Panc1 (cell line): ENCODE measurements at regions not wholly inside any gene's neighbourhood (a gene's known extent, or its start where the extent isn't known, plus 50 kb on each side); places are given as distances from the start of the nearest gene placed in this dataset.

Source experiments
- ATAC-seq: fragments of 200-7000 bp; cut with Tn5 transposase; 2 replicates; pipeline ENCODE4 v1.9.1; 2020; ENCODE audit warnings: mild to moderate bottlenecking, moderate library complexity
- BruUV-seq: library from RNA; stranded (reverse); fragments of 400-500 nt; replicated peaks from 2 replicates; lab custom pipeline; 2021; lab: Mats Ljungman, UMichigan
- CTCF ChIA-PET: fragments of 300-600 bp; sonication (Branson Sonifier 250); formaldehyde crosslinking; loops from one replicate; lab custom pipeline; 2022; ENCODE audit warnings: antibody characterized with exemption; lab: Charles Lee
- POLR2A ChIA-PET: fragments of 300-600 bp; sonication (Branson Sonifier 250); formaldehyde crosslinking; loops from one replicate; lab custom pipeline; 2022; ENCODE audit warnings: antibody characterized with exemption; lab: Charles Lee
- DNase-seq: peaks from one replicate; pipeline ENCODE4 v3.0.0-alpha.2; 2010; ENCODE audit warnings: low read depth, low spot score
- H3K27ac ChIP-seq: 2 replicates; pipeline ENCODE4 v1.5.1; 2011; ENCODE audit warnings: mild to moderate bottlenecking, low read length, inconsistent platforms
- H3K27me3 ChIP-seq: fragments of 200-500 bp; sonication (Bioruptor generic); 2 replicates; pipeline ENCODE4 v1.6.0; 2014; ENCODE audit warnings: low read length, inconsistent platforms; ENCODE audit not compliant: control insufficient read depth, insufficient read depth
- H3K36me3 ChIP-seq: fragments of 200-500 bp; sonication (Bioruptor generic); 2 replicates; pipeline ENCODE4 v1.5.1; 2014; ENCODE audit warnings: inconsistent platforms, mild to moderate bottlenecking, low read length, moderate library complexity; ENCODE audit not compliant: control insufficient read depth, insufficient read depth
- H3K4me1 ChIP-seq: 2 replicates; pipeline ENCODE4 v1.5.1; 2011; ENCODE audit warnings: inconsistent platforms, mild to moderate bottlenecking, low read length, moderate library complexity; ENCODE audit not compliant: control insufficient read depth, insufficient read depth
- H3K4me3 ChIP-seq, 2 experiments: 2 replicates each; pipeline ENCODE4 v1.5.1; 2011 to 2012; ENCODE audit warnings: low read depth in 2 of 2, low read length in 2 of 2, mild to moderate bottlenecking in 2 of 2, inconsistent platforms in 1 of 2, moderate library complexity in 1 of 2
- H3K9me3 ChIP-seq: fragments of 200-500 bp; sonication (Bioruptor generic); 2 replicates; pipeline ENCODE4 v1.5.1; 2014; ENCODE audit warnings: low read depth, mild to moderate bottlenecking, inconsistent platforms, low read length, moderate library complexity; ENCODE audit not compliant: control insufficient read depth, insufficient read depth
- CTCF ChIP-seq: fragments of 450-650 bp; IDR thresholded peaks from 2 replicates; pipeline ENCODE4 v1.5.1; 2017; ENCODE audit warnings: mild to moderate bottlenecking
- POLR2AphosphoS5 ChIP-seq: IDR thresholded peaks from 2 replicates; pipeline ENCODE4 v1.6.1; 2012; ENCODE audit warnings: mild to moderate bottlenecking, low read depth, low read length, moderate library complexity
- REST ChIP-seq, 2 experiments: IDR thresholded peaks; 2 replicates each; pipeline ENCODE4 v1.6.1; 2011 to 2012; ENCODE audit warnings: low read depth in 2 of 2, control low read depth in 1 of 2, low read length in 1 of 2, mild to moderate bottlenecking in 1 of 2, moderate library complexity in 1 of 2; ENCODE audit not compliant: insufficient read depth in 1 of 2
- SIN3A ChIP-seq: IDR thresholded peaks from 2 replicates; pipeline ENCODE4 v1.6.1; 2012; ENCODE audit warnings: low read depth, mild to moderate bottlenecking, low read length, moderate library complexity, borderline replicate concordance; ENCODE audit not compliant: insufficient read depth
- TCF7L2 ChIP-seq: IDR thresholded peaks from 2 replicates; pipeline ENCODE4 v1.6.1; 2011; ENCODE audit warnings: mild to moderate bottlenecking, low read depth, low read length, inconsistent platforms
- in situ Hi-C: cut with HindIII; loops from 2 replicates; pipeline ENCODE4 v1.10.0; 2016; ENCODE audit warnings: low sequenced_read_pairs, low pct_unique_long_range_greater_than_20kb
- intact Hi-C: fragments of 100-400 bp; cut with micrococcal nuclease; formaldehyde crosslinking; loops from one replicate; pipeline ENCODE4 v1.10.0; 2022; ENCODE audit not compliant: unreplicated experiment

GRCh38 chr3:117230924-117231323 is 521.3 kb downstream of the TUSC7 start:
- H3K36me3 ChIP-seq: no peaks in the 10 kb centered on the region
- in situ Hi-C loops (no loop called here), intact Hi-C loops (no loop called here)
- ChIA-PET CTCF (no interaction called here), POLR2A (no interaction called here)
- no peak for TF ChIP-seq CTCF
- no peak for TF ChIP-seq REST (IDR thresholded peaks at IDR 0.05; ENCODE audit: insufficient read depth in 1 of 2, low read depth in 2 of 2, low read length in 1 of 2)
- no peak for TF ChIP-seq POLR2AphosphoS5
- TF ChIP-seq SIN3A: no peak
- TF ChIP-seq TCF7L2: no peak
- no peak overlapping the region for H3K27ac ChIP-seq
- H3K4me1 ChIP-seq: no peaks in the 10 kb centered on the region
- ATAC-seq: no peak
- DNase-seq: no peak
- H3K27me3 ChIP-seq: no peaks in the 10 kb centered on the region
- no peaks in the 10 kb centered on the region for H3K9me3 ChIP-seq
- BruUV-seq: no TSS peak
- H3K4me3 ChIP-seq: no peak overlapping the region

GRCh38 chr3:117234331-117234730 is 524.8 kb downstream of the TUSC7 start:
- Histone ChIP-seq H3K4me3 (no peak overlapping the region), H3K4me1 (no peaks in the 10 kb centered on the region), H3K36me3 (no peaks in the 10 kb centered on the region), H3K9me3 (no peaks in the 10 kb centered on the region), H3K27me3 (no peaks in the 10 kb centered on the region), H3K27ac (no peak overlapping the region)
- DNase-seq (no peak), ATAC-seq (no peak)
- in situ Hi-C loops: no loop called here
- ChIA-PET CTCF (no interaction called here), POLR2A (no interaction called here)
- TF ChIP-seq SIN3A (no peak), REST (IDR thresholded peaks at IDR 0.05; ENCODE audit: insufficient read depth in 1 of 2, low read depth in 2 of 2, low read length in 1 of 2) (no peak), CTCF (no peak), TCF7L2 (no peak), POLR2AphosphoS5 (no peak)
- BruUV-seq: no TSS peak
- intact Hi-C loops: no loop called here
